Hematopoietic multipotent progenitor cell treated with erythropoietin and hydrocortisone succinate and interleukin-3 and kit ligand, for 8 days (in vitro differentiated cells): ENCODE measurements at regions not wholly inside any gene's neighbourhood (a gene's known extent, or its start where the extent isn't known, plus 50 kb on each side); places are given as distances from the start of the nearest gene placed in this dataset.
A peak's percentile ranks its signal among the peaks of the same experiment; 100 is the strongest.
"Not testable (repeated sequence)": the region's sequence is repeated elsewhere in the genome, so short reads cannot be mapped to it uniquely, and the experiment has no call there.

Experiments
- DNase-seq: peaks from one replicate; pipeline ENCODE4 v3.0.0-alpha.2; 2015

DNA sequence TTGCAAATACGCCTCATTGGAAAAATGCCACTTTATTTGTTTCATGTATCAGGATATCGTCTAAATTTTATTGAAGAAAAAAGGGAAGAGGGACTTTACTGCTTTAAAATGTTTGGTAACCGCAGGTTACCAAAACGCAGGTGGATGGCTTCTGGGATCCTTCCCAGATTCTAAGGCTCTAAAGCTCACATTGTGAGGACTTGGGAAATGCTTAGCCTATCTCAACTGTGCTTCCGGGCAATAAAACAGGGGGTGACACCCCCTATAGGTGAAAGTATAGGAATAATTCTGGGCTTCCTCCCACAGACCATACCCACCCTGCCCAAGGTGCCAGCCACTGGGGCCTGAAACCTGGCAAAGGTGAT lies 73.2 kb upstream of the IPO5 start:
- no peak for DNase-seq

DNA sequence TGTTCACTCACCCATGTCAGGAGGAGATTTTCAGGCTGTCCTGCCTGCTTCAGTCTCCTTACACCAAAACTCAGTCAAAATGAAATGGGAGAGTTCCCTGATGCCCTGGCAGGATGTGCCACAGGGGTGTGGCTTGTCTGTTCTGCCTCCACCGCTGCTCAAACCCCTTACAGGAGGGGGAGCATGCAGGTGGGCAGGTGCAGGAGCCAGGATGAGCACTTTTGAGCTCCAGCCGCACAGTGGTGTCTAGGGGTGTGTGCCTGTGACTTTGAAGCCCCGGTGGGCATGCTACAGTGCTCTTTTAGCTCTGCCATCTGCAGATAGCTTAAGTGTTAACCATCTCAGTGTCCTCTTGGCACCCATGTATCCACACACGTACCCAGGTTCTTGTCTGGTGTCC lies 71.9 kb upstream of the IPO5 start:
- no peak for DNase-seq

DNA sequence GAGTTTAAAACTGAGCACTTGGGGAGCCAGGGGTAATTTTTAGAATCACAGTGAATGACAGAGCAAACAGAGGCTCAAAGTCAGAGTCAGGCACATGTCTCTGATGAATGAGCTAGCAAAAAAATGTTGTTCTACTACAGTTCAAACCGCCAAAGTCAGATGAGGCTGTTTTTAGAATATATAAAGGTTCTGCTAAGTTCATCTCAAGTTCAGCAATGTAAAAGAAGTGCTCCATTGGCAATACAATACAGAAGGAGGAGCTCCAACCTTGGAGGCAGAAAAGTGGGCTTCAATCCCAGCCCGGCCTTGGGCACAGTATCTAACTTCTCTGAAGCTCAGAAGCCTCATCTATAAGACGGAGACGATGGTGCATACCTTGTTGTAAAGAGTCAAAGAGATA lies 70.1 kb upstream of the IPO5 start:
- no peak for DNase-seq

DNA sequence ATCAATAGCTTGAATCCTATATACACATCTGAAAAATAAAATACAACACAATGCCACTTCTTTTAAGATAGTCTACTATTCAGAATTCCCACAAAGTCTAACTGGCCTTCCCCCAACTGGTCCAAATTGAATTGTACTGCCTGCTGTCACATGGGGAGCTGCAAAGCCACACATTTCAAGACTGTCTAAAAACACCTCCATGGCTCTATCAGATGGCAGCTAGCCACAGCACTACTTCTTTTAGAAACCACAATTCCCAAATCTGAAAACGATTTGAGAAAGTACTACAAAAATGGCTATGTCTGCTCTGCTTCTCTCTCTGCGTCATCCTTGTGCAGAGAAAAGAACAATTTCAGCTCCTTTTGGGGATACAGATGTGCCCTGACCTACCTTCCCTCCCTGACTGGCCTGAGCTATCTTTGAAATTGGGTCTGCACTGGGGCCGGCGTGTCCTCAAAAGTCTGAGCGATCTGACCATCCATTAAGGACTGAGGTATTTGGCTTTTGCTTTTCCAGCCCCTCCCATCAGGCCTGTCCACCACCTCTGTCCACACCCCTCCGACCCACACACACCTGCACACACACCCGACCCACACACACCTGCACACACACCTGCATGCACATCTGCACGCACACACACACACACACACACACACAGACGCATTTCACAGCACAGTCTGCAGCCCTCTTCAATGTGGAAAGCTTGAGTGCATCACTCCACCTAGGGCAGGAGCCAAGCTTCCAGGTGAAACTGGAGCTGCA lies 68.6 kb upstream of the IPO5 start:
- DNase-seq, result no peak

DNA sequence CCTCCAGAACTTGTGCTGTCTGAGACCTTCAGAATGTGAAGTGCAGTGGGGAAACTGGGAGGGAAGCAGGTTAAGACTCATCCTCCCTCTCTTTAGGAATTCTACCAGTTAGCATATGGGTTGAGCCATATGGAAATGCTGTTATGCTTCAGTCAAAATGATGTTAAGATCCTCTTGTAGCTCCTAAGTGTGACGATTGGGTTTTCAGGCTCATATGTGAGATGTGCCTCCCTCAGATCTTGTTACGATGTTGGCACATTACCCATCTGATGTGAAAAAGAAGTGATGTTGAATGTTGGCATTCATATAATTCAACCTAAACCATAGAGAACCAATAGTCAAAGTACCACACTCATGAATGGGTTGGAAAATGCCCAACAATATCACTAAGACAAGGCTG lies 67.8 kb upstream of the IPO5 start:
- no peak for DNase-seq

DNA sequence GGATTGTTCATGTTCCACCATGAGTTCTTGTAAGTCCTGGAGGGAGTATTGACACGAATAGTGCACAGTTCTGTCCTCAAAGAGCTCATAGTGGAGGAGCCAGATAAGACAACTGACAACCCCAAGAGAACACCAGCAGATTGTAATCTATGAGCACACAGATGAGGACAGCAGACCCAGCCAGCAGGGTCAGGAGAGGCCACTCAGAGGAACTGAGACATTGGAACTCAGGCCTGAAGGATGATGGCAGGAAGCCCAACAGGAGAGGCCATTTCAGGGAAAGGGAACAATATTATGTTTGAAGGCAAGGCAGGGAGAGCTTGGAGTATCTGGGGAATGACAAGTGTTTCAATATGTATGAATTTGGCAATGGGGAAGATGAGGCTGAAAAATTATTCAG lies 63.7 kb upstream of the IPO5 start:
- DNase-seq, result peak; percentile 64

DNA sequence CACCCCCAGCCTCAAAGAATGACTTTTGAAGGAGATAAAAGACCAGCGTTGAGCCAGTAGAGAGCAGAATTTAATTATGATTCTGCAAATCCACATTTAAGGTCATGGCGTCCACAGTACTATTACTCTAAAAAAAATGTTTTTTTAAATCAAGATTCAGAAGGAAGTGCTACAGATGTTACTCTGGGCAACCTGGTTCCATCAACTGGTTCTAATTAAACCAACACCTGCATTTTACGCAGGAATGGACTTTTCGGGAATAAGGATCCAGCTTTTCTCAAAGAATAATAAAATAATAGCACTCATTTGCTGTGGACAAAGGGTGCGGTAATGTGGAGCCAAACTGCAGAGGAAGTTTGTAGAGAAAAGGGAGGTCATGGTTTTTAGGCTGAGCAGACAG lies 62.9 kb upstream of the IPO5 start:
- DNase-seq, result no peak

DNA sequence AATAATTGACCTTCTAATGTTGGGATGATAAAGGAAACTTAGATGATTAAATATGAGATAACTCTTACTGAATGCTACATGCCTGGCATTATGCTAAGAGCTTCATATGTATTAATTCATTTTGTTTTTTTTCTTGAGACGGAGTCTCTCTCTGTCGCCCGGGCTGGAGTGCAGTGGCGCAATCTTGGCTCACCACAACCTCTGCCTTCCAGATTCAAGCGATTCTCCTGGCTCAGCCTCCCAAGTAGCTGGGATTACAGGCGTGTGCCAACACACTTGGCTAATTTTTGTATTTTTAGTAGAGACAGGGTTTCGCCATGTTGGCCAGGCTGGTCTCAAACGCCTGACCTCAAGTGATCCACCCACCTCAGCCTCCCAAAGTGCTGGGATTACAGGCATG lies 61.5 kb upstream of the IPO5 start:
- DNase-seq, result not testable (repeated sequence)

DNA sequence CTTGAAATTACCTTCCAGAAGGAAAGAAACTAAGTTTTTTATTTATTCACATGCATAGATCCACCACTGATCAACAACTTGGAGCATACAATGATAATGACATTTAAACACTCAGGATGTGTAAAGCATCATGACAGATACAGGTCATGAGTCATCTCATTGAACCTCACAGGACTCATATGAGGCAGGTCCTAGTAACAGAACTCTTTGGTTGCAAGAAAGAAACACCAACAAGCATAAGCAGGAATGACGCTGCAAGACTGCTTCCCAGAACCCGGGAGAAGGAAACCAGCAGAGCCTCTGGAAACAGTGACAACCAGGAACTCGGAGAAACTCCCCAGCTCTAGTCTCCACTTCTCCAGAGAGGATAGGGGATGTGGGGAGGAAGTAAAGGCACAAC lies 60.8 kb upstream of the IPO5 start:
- DNase-seq, result no peak

DNA sequence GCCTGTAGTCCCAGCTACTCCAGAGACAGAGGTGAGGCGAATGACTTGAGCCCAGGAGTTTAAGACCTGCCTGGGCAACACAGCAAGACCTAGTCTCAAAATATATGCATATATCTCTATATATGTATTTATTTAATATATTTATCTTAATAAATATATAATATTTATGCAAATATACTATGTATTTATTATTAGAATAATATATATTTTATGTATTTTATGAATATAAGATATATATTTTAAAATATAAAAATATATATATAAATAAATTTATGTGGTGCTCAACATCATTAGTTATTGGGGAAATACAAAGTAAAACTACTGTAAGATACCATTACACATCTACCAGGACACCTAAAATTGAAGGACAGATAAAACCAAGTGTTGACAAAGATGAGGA lies 58.1 kb upstream of the IPO5 start:
- DNase-seq, result no peak

DNA sequence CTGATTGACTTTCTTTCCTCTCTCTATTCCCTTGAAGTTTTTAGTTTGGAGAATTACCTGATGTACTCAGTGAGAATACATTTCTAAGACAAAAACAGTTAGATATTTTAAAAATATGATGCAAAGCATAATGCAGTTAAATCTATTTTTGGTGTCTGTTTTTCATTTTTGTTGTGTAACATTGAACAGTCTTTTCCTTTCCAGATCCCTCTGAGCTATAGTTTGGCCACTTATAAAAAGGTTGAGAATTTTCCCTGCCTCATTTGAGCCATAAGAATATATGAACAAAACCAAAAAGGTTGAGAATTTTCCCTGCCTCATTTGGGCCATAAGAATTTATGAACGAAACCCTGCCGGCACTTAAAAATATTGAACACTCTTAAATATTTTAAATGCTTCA lies 57.0 kb upstream of the IPO5 start:
- DNase-seq, result no peak

DNA sequence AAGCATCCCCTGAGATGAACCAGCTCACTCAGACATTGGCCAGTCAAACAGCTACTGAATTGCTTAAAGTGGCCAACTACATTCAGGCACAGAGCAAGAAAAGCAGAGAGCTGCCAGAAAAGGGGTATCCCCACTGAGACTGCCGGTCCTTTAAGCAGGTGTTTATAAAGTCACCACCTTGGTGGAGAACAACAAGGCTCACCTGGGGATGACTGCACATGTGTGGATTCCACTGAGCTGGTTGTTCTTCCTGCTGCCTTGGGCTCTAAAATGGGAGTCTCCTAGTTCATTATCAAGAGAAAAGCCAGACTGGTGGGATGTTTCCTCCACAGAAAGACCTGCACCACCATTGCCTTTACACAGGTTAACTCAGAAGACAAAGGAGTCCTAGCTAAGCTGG lies 51.8 kb upstream of the IPO5 start:
- no peak for DNase-seq
